ENCODE measurements at regions not wholly inside any gene's neighbourhood (a gene's known extent, or its start where the extent isn't known, plus 50 kb on each side); places are given as distances from the start of the nearest gene placed in this dataset.
"Not testable (repeated sequence)": the region's sequence is repeated elsewhere in the genome, so short reads cannot be mapped to it uniquely, and the experiment has no call there.

DNA sequence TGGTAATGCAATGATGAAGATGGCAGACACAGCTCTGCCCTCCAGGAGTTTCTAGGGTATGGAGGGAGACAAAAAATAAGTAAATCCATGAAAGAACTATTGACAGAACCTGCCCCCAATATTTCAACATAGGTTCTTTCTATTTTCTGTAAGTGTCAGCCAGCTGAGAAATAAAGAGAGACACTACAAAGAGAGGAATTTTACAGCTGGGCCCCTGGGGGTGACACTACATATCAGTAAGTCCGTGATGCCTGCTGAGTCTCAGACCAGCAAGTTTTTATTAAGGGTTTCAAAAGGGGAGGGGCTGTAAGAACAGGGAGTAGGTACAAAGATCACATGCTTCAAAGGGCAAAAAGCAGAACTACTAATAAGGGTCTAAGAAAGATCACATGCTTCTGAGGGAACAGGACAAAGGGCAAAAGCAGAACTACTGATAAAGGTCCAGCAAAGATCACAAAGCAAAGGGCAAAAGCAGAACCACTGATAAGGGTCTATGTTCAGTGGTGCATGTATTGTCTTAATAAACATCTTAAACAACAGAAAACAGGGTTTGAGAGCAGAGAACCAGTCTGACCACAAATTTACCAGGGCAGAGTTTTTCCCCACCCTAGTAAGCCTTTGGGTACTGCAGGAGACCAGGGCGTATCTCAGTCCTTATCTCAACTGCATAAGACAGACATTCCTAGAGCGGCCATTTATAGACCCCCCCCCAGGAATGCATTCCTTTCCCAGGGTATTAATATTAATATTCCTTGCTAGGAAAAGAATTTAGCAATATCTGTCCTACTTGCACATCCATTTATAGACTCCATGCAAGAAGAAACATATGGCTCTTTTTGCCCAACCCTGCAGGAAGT, 119.0 kb upstream of the KRTAP5-11 start:
- not testable (repeated sequence) for H3K9ac ChIP-seq (ENCODE audit: low read length); H3K4me1 ChIP-seq (ENCODE audit: control insufficient read depth, insufficient read depth, low read length); H3K27ac ChIP-seq (ENCODE audit: low read depth, low read length); H3K36me3 ChIP-seq (ENCODE audit: control insufficient read depth, insufficient read depth, low read length); H3K9me3 ChIP-seq (ENCODE audit: control insufficient read depth, insufficient read depth, low read depth, low read length); H3K27me3 ChIP-seq (ENCODE audit: control insufficient read depth, insufficient read depth, low read length); H3K4me3 ChIP-seq (ENCODE audit: low read depth, low read length)

DNA sequence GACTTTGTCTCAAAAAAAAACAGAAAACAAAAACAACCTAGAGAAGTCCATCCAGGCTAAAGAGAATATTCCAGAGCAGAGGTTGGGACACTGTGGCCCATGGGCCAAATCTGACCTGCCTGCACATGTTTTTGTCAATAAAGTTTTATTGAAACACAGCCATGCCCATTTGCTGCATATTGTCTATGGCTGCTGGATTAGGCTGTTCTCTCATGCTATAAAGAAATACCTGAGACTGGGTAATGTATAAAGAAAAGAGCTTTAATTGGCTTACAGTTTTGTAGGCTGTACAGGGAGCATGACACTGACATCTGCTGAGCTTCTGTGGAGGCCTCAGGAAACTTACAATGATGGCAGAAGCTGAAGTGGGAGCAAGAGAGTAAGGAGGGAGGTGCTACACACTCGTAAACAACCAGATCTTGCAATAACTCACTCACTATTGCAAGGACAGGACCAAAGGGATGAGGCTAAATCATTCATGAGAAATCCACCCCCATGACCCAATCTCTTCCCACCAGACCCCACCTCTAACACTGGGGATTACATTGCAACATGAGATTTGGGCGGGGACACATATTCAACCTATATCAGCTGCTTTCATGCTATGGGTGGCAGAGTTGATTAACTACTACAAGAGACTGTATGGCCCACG, 122.5 kb upstream of the KRTAP5-11 start:
- not testable (repeated sequence) for H3K9me3 ChIP-seq (ENCODE audit: control insufficient read depth, insufficient read depth, low read depth, low read length); H3K4me1 ChIP-seq (ENCODE audit: control insufficient read depth, insufficient read depth, low read length); H3K9ac ChIP-seq (ENCODE audit: low read length); H3K36me3 ChIP-seq (ENCODE audit: control insufficient read depth, insufficient read depth, low read length); H3K4me3 ChIP-seq (ENCODE audit: low read depth, low read length); H3K27ac ChIP-seq (ENCODE audit: low read depth, low read length); H3K27me3 ChIP-seq (ENCODE audit: control insufficient read depth, insufficient read depth, low read length)

DNA sequence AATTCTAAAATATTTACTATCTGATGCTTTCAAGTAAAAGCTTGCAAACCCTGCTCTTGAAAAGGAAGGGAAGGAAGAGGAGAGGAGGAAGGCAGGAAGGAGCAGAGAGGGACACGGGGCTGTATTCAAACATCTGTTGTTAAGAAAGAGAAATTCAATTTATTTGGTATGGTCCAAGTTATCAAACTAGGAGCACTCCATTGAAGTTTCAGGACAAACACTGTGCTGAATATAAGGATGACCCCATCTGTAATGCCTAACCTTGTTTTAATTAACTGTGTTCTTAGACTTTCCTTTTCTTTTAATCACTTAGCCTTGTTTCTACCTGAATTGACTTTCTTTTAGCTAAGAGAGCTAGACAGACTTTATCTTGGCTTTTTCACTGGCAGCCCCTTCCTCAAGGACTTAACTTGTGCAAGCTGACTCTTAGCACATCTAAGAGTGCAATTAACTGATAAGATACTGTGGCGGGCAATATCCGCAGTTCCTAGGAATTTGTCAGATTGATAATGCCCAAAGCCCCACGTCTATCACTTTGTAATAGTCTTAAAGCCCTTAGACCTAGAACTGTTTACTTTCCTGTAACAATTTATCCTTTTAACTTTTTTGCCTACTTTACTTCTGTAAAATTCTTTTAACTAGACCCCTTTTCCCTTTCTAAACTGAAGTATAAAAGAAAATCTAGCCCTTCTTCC, 123.2 kb upstream of the KRTAP5-11 start:
- not testable (repeated sequence) for H3K9me3 ChIP-seq (ENCODE audit: control insufficient read depth, insufficient read depth, low read depth, low read length); H3K4me3 ChIP-seq (ENCODE audit: low read depth, low read length); H3K27me3 ChIP-seq (ENCODE audit: control insufficient read depth, insufficient read depth, low read length); H3K36me3 ChIP-seq (ENCODE audit: control insufficient read depth, insufficient read depth, low read length); H3K27ac ChIP-seq (ENCODE audit: low read depth, low read length)
- H3K4me1 ChIP-seq (ENCODE audit: control insufficient read depth, insufficient read depth, low read length): peaks cover 13% of the 10 kb centered on the region; the same call in 1 of the 2 replicates
- H3K9ac ChIP-seq (ENCODE audit: low read length): peak overlapping the region; percentile 26

DNA sequence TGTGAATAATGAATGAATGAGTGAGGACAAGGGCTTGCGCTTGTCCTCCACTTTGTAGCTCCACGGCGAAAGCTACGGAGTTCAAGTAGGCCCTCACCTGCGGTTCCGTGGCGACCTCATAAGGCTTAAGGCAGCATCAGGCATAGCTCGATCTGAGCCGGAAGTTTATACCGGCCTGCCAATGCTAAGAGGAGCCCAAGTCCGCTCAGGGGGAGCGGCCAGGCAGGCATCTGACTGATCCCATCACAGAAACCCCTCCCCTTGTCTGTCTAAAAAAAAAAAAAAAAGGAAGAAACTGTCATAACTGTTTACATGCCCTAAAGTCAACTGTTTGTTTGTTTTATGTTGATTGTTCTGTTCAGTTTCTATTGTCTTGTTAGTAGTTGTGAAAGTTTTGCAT, 124.4 kb upstream of the KRTAP5-11 start:
- H3K36me3 ChIP-seq (ENCODE audit: control insufficient read depth, insufficient read depth, low read length); H3K4me3 ChIP-seq (ENCODE audit: low read depth, low read length); H3K27me3 ChIP-seq (ENCODE audit: control insufficient read depth, insufficient read depth, low read length); H3K9me3 ChIP-seq (ENCODE audit: control insufficient read depth, insufficient read depth, low read depth, low read length): not testable (repeated sequence)
- peak overlapping the region; percentile 26 for H3K9ac ChIP-seq (ENCODE audit: low read length)
- peak overlapping the region; percentile 57; the same call in 1 of the 2 replicates for H3K27ac ChIP-seq (ENCODE audit: low read depth, low read length)
- H3K4me1 ChIP-seq (ENCODE audit: control insufficient read depth, insufficient read depth, low read length): peaks cover 13% of the 10 kb centered on the region; the same call in 1 of the 2 replicates

DNA sequence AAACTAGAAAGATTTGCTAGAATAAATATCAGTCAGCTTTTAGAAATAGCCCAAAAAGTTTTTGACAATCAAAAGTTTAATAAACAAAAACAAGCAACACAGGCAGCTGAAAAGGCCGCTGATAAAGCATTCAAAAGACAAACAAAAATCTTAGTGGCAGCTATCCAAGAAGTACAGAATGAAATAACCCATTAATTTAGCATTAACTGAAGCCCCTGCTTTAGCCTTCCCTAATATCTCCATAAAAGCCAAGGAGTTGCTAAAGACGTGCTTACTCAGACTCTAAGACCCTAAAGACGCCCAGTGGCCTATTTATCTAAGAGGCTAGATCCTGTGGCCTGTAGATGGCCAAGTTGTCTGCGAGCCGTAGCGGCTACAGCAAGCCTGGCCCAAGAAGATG, 123.5 kb upstream of the DEFB108B start:
- H3K9ac ChIP-seq (ENCODE audit: low read length); H3K4me3 ChIP-seq (ENCODE audit: low read depth, low read length); H3K36me3 ChIP-seq (ENCODE audit: control insufficient read depth, insufficient read depth, low read length); H3K27ac ChIP-seq (ENCODE audit: low read depth, low read length); H3K27me3 ChIP-seq (ENCODE audit: control insufficient read depth, insufficient read depth, low read length); H3K9me3 ChIP-seq (ENCODE audit: control insufficient read depth, insufficient read depth, low read depth, low read length): not testable (repeated sequence)
- H3K4me1 ChIP-seq (ENCODE audit: control insufficient read depth, insufficient read depth, low read length): peaks cover 13% of the 10 kb centered on the region; the same call in 1 of the 2 replicates

DNA sequence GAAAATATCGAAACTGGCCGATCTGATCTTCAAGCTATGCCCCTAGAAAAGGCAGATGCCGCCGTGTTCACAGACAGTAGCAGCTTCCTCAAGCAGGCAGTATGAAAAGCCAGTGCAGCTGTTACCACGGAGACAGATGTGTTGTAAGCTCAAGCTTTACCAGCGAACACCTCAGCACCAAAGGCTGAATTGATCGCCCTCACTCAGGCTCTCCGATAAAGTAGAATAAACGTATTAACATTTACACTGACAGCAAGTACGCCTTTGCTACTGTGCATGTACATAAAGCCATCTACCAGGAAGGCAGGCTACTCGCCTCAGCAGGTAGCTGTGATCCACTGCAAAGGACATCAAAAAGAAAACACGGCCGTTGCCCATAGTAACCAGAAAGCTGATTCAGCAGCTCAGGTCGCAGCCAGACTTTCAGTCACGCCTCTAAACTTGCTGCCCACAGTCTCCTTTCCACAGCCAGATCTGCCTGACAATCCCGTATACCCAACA, 122.8 kb upstream of the DEFB108B start:
- H3K9me3 ChIP-seq (ENCODE audit: control insufficient read depth, insufficient read depth, low read depth, low read length); H3K4me3 ChIP-seq (ENCODE audit: low read depth, low read length); H3K27me3 ChIP-seq (ENCODE audit: control insufficient read depth, insufficient read depth, low read length); H3K36me3 ChIP-seq (ENCODE audit: control insufficient read depth, insufficient read depth, low read length): not testable (repeated sequence)
- H3K4me1 ChIP-seq (ENCODE audit: control insufficient read depth, insufficient read depth, low read length): peaks cover 13% of the 10 kb centered on the region; the same call in 1 of the 2 replicates
- peak overlapping the region; percentile 57 for H3K9ac ChIP-seq (ENCODE audit: low read length)
- H3K27ac ChIP-seq (ENCODE audit: low read depth, low read length): peak overlapping the region; percentile 18; the same call in 1 of the 2 replicates

DNA sequence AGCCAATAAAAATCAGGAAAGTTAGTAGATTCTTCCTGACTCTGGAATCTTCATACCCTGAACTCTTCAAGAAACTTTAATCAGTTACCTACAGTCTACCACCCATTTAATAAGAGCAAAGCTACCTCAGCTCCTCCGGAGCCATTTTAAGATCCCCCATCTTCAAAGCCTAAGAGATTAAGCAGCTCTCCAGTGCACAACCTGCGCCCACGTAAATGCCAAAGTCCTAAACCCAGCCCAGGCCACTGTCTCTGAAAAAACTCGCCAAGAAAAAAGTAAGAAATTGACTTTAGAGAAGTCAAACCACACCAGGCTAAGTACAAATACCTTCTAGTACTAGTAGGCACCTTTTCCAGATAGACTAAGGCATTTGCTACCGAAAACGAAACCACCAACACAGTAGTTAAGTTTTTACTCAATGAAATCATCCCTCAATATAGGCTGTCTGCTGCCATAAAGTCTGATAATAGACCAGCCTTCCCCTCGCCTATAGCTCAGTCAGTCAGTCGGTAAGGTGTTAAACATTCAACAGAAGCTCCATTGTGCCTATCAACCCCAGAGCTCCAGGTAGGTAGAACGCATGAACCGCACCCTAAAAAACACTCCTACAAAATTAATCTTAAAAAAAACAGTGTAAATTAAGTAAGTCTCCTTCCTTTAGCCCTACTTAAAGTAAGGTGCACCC, 122.2 kb upstream of the DEFB108B start:
- peak overlapping the region; percentile 58 for H3K9ac ChIP-seq (ENCODE audit: low read length)
- not testable (repeated sequence) for H3K27me3 ChIP-seq (ENCODE audit: control insufficient read depth, insufficient read depth, low read length); H3K36me3 ChIP-seq (ENCODE audit: control insufficient read depth, insufficient read depth, low read length); H3K4me3 ChIP-seq (ENCODE audit: low read depth, low read length); H3K9me3 ChIP-seq (ENCODE audit: control insufficient read depth, insufficient read depth, low read depth, low read length)
- H3K27ac ChIP-seq (ENCODE audit: low read depth, low read length): peak overlapping the region; percentile 18; the same call in 1 of the 2 replicates
- H3K4me1 ChIP-seq (ENCODE audit: control insufficient read depth, insufficient read depth, low read length): peaks cover 13% of the 10 kb centered on the region; the same call in 1 of the 2 replicates

DNA sequence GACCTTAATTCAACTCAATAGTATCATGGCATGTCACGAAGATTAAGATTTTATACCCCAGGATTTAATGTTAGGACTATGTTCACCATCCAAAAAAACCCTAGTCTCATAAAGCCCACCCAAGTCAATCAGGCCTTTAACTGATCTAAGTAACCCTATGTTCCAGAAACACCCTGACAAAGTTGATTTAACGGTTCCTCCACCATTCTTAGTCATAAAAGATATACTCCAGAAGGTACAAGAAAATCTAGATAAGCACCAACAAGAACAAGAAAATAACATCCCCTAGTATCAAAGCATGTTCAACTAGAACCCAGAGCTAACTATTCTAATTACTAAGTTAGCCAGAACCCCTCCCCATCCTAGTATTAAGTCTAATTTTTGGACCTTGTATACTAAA, 120.7 kb upstream of the DEFB108B start:
- H3K4me3 ChIP-seq (ENCODE audit: low read depth, low read length); H3K27me3 ChIP-seq (ENCODE audit: control insufficient read depth, insufficient read depth, low read length); H3K27ac ChIP-seq (ENCODE audit: low read depth, low read length); H3K36me3 ChIP-seq (ENCODE audit: control insufficient read depth, insufficient read depth, low read length); H3K9ac ChIP-seq (ENCODE audit: low read length); H3K9me3 ChIP-seq (ENCODE audit: control insufficient read depth, insufficient read depth, low read depth, low read length): not testable (repeated sequence)
- H3K4me1 ChIP-seq (ENCODE audit: control insufficient read depth, insufficient read depth, low read length): peaks cover 13% of the 10 kb centered on the region; the same call in 1 of the 2 replicates

DNA sequence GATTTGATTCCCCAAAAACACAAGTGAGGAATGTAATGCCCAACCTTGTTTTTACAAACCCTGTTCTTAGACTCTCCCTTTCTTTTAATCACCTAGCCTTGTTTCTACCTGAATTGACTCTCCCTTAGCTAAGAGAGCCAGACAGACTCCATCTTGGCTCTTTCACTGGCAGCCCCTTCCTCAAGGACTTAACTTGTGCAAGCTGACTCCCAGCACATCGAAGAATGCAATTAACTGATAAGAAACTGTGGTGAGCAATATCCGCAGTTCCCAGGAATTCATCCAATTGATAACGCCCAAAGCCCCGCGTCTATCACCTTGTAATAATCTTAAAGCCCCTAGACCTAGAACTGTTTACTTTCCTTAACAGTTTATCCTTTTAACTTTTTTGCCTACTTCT, 120.2 kb upstream of the DEFB108B start:
- H3K9me3 ChIP-seq (ENCODE audit: control insufficient read depth, insufficient read depth, low read depth, low read length); H3K36me3 ChIP-seq (ENCODE audit: control insufficient read depth, insufficient read depth, low read length); H3K27me3 ChIP-seq (ENCODE audit: control insufficient read depth, insufficient read depth, low read length); H3K27ac ChIP-seq (ENCODE audit: low read depth, low read length); H3K9ac ChIP-seq (ENCODE audit: low read length); H3K4me3 ChIP-seq (ENCODE audit: low read depth, low read length): not testable (repeated sequence)
- peaks cover 13% of the 10 kb centered on the region; the same call in 1 of the 2 replicates for H3K4me1 ChIP-seq (ENCODE audit: control insufficient read depth, insufficient read depth, low read length)

DNA sequence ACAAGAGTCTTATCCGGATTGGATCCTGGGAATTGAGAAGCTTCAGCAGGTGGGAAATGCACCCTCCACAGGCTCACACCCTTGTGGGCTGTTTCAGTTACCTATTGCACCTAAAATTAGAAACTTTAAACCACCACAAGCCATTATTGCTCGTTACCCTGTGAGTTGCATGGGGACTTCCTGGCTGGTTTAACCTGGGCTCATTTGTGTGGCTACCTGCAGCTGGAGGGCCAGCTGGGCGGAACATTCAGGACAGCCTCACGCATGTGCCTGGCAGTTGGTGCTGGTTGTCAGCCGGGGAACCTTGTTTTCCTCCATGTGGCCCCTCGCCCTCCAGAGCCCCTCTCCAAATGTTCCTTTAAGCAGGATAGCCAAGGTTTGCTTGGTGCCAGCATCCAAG, 118.5 kb upstream of the DEFB108B start:
- not testable (repeated sequence) for H3K36me3 ChIP-seq (ENCODE audit: control insufficient read depth, insufficient read depth, low read length); H3K9me3 ChIP-seq (ENCODE audit: control insufficient read depth, insufficient read depth, low read depth, low read length); H3K4me3 ChIP-seq (ENCODE audit: low read depth, low read length); H3K27ac ChIP-seq (ENCODE audit: low read depth, low read length); H3K27me3 ChIP-seq (ENCODE audit: control insufficient read depth, insufficient read depth, low read length); H3K9ac ChIP-seq (ENCODE audit: low read length)
- peaks cover 10% of the 10 kb centered on the region; the same call in 1 of the 2 replicates for H3K4me1 ChIP-seq (ENCODE audit: control insufficient read depth, insufficient read depth, low read length)

All from HUES6 (cell line).